ENCODE measurements at regions not wholly inside any gene's neighbourhood (a gene's known extent, or its start where the extent isn't known, plus 50 kb on each side); places are given as distances from the start of the nearest gene placed in this dataset.

DNA sequence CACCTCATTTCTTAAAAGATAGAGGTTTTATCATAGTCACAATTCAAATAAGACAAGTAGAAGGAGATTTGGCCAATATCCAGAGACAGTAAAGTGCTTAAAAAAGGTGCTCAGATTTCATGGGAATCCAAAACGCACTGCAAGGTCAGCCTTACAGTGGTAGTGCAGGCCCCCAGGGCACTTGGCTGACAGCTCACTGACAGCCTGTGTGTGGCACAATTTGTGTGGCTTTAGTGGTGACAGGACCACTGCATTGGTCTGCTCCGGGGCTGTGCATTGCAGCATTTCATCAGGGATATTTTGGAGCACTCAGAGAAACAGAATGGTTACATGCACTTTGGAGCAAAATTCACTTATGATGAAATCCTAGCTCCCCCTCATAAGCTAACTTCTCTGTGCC, 544.3 kb downstream of the NTRK3 start:
- TF ChIP-seq TARDBP (IDR thresholded peaks at IDR 0.05) = no peak
- TF ChIP-seq ARNT (IDR thresholded peaks at IDR 0.05) = no peak
- no peak for TF ChIP-seq FOXM1 (IDR thresholded peaks at IDR 0.05; ENCODE audit: borderline replicate concordance)
- no peak for TF ChIP-seq HDGF (IDR thresholded peaks at IDR 0.05; ENCODE audit: borderline replicate concordance)
- TF ChIP-seq SP1 (IDR thresholded peaks at IDR 0.05) = no peak
